HT-29 (cell line): ENCODE measurements at regions not wholly inside any gene's neighbourhood (a gene's known extent, or its start where the extent isn't known, plus 50 kb on each side); places are given as distances from the start of the nearest gene placed in this dataset.
"Not testable (repeated sequence)": the region's sequence is repeated elsewhere in the genome, so short reads cannot be mapped to it uniquely, and the experiment has no call there.

Experiments
- DNase-seq: peaks from one replicate; pipeline ENCODE4 v3.0.0-alpha.2; 2015; ENCODE audit warnings: low spot score

DNA sequence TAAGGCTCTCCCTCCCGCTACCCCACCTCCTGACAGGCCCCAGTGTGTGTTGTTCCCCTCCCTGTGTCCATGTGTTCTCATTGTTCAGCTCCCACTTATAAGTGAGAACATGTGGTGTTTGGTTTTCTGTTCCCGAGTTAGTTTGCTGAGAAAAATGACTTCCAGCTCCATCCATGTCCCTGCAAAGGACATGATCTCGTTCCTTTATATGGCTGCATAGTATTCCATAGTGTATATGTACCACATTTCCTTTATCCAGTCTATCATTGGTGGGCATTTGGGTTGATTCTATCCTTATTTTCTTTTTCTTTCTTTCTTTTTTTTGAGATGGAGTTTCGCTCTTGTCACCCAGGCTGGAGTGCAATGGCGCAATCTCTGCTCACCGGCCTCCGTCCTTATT lies 57.8 kb upstream of the RASSF3 start:
- not testable (repeated sequence) for DNase-seq

DNA sequence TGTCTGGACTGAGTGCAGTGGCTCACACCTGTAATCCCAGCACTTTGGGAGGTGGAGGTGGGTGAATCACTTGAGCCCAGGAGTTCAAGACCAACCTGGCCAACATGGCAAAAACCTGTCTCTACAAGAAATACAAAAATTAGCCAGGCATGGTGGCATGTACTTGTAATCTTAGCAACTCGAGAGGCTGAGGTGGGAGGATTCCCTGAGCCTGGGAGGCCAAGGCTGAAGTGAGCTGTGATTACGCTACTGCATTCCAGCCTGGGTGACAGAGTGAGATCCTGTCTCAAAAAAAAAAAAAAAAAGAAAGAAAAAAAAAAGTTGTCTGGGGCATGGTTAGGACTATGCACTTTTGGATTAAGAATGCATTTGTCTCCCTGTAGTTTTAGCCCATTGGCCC lies 56.6 kb upstream of the RASSF3 start:
- DNase-seq, result not testable (repeated sequence)

DNA sequence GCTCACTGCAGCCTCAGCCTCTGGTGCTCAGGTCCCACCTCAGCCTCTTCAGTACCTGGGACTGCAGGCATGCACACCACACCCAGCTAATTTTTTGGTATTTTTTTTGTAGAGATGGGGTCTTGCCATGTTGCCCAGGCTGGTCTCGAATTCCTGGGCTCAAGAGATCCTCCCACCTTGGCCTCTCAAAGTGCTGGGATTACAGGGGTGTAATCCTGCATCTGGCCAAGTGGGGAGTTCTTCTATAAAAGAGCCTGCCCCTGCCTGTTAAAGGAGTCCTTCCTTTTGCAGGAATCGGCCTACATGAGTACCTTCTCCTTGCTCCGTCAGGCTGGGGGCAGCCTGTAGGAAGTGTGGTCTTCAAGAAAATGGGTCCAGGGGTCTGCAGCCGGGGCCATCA lies 54.1 kb upstream of the RASSF3 start:
- no peak for DNase-seq

DNA sequence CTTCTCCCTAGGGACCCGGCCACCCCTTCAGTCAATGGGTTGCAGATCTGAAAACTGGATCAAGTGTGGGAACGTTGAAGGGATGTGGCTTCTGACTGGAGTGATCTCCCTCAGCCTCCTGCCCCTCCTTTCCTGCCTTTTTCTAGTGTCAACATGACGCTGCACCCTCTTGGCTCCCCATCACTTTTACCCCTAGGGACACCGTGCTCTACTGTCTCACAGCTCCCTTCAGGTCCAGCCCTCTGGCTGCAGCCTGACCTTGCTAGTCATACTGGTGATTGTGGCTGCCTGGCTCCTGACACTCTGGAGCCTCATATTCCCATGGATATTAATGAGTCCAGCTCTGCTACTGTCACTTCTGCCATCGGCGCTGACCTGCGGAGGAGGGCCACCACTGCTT lies 51.5 kb upstream of the RASSF3 start:
- DNase-seq, result no peak

DNA sequence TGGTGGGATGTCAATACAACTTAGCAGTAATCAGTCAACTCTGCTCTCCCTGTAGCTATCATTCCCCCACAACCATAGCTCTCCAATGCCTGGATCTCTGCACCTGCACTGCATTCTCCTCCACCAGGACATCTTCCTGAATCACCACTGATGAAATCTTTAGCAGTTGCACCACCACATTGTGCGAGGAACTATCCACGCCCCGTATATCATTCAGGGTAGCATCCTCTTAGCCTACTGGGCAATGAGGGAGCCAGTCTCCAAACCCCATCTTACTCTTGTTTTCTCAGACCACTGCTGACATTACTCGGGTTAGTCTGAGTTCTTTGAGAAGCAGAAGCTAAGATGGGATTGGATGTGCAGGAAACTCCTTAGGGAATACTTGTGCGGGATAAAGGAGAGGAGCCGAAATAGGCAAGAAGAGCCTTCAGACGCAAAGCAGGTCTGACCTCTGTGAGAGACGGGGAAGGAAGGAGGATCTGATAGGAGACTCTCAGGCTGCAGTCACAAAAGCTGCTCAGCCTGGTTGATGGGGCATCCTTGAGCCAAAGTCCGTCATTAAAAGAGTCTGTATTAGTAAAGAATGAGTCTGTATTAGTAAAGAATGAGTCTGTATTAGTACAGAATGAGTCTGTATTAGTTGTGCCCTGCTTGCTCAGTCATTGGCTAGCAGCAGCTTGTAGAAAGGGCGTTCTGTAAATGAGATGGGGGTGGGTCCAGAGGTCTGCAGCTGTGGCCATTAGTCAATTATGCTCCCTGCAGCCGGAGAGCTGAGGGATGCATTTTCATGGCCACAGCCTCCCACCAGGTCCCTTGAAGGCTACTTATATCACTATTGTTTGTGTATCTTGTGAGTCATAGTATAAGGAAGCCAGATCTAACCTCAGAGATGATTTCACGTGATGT lies 49.6 kb upstream of the RASSF3 start:
- DNase-seq, result peak; percentile 36
